Body of pancreas (tissue), 4 donors: ENCODE measurements at regions not wholly inside any gene's neighbourhood (a gene's known extent, or its start where the extent isn't known, plus 50 kb on each side); places are given as distances from the start of the nearest gene placed in this dataset.

Experiments
- ATAC-seq: fragments of 150-250 bp; one replicate; pipeline ENCODE4 v1.9.1; 2016
- DNase-seq, 4 donors: peaks; one replicate each; pipeline ENCODE4 v3.0.0-alpha.2; 2019
- H3K27ac ChIP-seq, 4 donors: fragments of 200-600 bp; sonication (generic); 1 replicate in 3 of 4; 2 replicates in 1 of 4; pipeline versions ENCODE4 v1.5.1 to v1.6.1; 2016 to 2019; ENCODE audit warnings: mild to moderate bottlenecking in 1 of 4, mixed read lengths in 1 of 4, moderate library complexity in 1 of 4
- H3K27me3 ChIP-seq, 2 donors: fragments of 200-600 bp; sonication (generic); one replicate each; pipeline ENCODE4 v1.6.0; 2016; ENCODE audit warnings: mild to moderate bottlenecking in 1 of 2
- H3K36me3 ChIP-seq, 2 donors: fragments of 200-600 bp; sonication (generic); replicated peaks in 1 of 2; 2 replicates each; pipeline ENCODE4 v1.5.1; 2016; ENCODE audit warnings: low read depth in 2 of 2; ENCODE audit not compliant: insufficient read depth in 1 of 2
- H3K4me1 ChIP-seq: fragments of 200-600 bp; sonication (generic); one replicate; pipeline ENCODE4 v1.6.0; 2016
- H3K4me3 ChIP-seq, 2 donors: fragments of 200-600 bp; sonication (generic); 1 replicate in 1 of 2; 2 replicates in 1 of 2; pipeline ENCODE4 v1.5.1; 2016 to 2019
- H3K9me3 ChIP-seq, 3 donors: fragments of 200-600 bp; sonication (generic); 1 replicate in 2 of 3; 2 replicates in 1 of 3; pipeline ENCODE4 v1.5.1; 2016
- POLR2A ChIP-seq, 3 donors: fragments of 450-650 bp; IDR thresholded peaks; one replicate each; pipeline ENCODE4 v1.6.1; 2016; ENCODE audit warnings: antibody characterized with exemption in 3 of 3, mild to moderate bottlenecking in 2 of 3
- WGBS, 2 donors: methylation state at CpG; one replicate each; pipeline ENCODE4 v1.1.5; 2017; 5-methylcytosine and 5-hydroxymethylcytosine counted together
- intact Hi-C: fragments of 100-400 bp; cut with DNase I; formaldehyde crosslinking; loops from one replicate; pipeline ENCODE4 v1.15.1; 2023
- TF ChIP-seq, protein P1 (sequence below), 7 experiments: fragments of 450-650 bp in 4 of 7; fragments of 200-600 bp in 3 of 7; sonication (generic) in 3 of 7; IDR thresholded peaks; one replicate each; pipeline ENCODE4 v1.5.1; 2016 to 2019; ENCODE audit warnings: antibody characterized with exemption in 7 of 7

DNA sequence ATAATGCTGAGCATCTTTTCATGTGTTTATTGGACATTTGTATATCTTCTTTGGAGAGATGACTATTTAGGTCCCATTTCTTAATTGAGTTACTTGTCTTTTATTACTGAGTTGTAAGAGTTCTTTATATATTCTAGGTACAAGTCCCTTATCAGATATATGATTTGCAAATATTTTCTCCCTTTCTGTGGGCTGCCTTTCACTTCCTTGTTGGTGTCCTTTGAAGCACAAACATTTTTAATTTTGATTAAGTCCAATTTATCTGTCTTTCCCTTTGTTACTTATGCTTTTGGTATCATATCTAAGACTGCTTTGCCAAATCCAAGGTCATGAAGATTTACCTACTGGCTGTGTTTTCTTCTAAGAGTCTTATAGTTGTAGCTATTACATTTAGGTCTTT is 113.2 kb downstream of the HNRNPD start:
- TF ChIP-seq, protein P1, sequence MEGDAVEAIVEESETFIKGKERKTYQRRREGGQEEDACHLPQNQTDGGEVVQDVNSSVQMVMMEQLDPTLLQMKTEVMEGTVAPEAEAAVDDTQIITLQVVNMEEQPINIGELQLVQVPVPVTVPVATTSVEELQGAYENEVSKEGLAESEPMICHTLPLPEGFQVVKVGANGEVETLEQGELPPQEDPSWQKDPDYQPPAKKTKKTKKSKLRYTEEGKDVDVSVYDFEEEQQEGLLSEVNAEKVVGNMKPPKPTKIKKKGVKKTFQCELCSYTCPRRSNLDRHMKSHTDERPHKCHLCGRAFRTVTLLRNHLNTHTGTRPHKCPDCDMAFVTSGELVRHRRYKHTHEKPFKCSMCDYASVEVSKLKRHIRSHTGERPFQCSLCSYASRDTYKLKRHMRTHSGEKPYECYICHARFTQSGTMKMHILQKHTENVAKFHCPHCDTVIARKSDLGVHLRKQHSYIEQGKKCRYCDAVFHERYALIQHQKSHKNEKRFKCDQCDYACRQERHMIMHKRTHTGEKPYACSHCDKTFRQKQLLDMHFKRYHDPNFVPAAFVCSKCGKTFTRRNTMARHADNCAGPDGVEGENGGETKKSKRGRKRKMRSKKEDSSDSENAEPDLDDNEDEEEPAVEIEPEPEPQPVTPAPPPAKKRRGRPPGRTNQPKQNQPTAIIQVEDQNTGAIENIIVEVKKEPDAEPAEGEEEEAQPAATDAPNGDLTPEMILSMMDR (IDR thresholded peaks at IDR 0.05), result no peak
- TF ChIP-seq POLR2A (IDR thresholded peaks at IDR 0.05), result no peak
- DNase-seq (no peak), ATAC-seq (no peak)
- Histone ChIP-seq H3K36me3 (no peaks in the 10 kb centered on the region), H3K27me3 (no peaks in the 10 kb centered on the region), H3K4me3 (no peak overlapping the region), H3K9me3 (no peaks in the 10 kb centered on the region), H3K4me1 (no peaks in the 10 kb centered on the region), H3K27ac (no peak overlapping the region)
- intact Hi-C loops, result no loop called here

DNA sequence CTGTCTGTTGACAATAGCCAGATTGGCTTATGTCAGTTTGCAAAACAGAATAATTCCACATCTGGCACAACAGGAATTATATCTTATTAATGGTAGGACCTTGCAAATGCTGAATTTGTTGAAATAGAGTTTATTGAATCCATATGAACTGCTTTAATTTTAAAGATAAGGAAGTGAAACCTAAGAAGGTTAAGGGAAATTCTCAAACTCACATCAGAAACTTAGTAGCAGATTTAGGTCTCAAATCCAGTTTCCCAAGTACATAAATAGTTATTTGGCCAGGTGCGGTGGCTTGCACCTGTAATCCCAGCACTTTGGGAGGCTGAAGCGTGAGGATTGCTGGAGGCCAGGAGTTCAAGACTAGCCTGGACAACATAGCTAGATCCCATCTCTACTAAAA is 117.1 kb downstream of the HNRNPD start:
- intact Hi-C loops, result no loop called here
- no peaks in the 10 kb centered on the region for H3K27me3 ChIP-seq
- WGBS, 2 donors, result 84 to 94% methylated on average over 2 of the region's 2 CpGs

DNA sequence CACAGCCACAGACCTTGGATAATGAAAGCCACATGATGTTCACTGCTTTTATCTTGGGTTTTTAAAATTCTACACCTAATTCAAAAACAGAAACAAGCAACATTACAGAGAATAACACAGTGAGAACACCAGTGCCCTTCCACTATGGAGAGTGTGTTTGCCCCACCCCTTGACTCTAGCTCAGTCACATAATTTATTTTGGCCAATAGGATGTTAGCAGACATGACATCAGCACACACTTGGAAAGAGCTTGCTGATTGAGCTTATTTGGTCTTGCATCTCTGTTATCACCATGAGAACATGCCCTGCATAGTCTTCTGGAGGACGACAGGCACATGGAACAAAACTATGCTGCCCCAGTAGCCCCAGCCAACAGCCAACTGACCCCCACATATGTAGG is 118.1 kb downstream of the HNRNPD start:
- Histone ChIP-seq H3K9me3 (no peaks in the 10 kb centered on the region), H3K4me3 (no peak overlapping the region), H3K27me3 (no peaks in the 10 kb centered on the region), H3K36me3 (no peaks in the 10 kb centered on the region), H3K4me1 (no peaks in the 10 kb centered on the region), H3K27ac (no peak overlapping the region)
- WGBS, 2 donors, result 44 to 70% methylated on average over 1 of the region's 1 CpG
- no peak for DNase-seq
- no peak for ATAC-seq
- intact Hi-C loops, result no loop called here
- TF ChIP-seq, protein P1 (IDR thresholded peaks at IDR 0.05), result no peak
- TF ChIP-seq POLR2A (IDR thresholded peaks at IDR 0.05), result no peak

More for the DNA sequence above, 117.1 kb downstream of the HNRNPD start:
- H3K4me1 ChIP-seq, result no peaks in the 10 kb centered on the region
- no peaks in the 10 kb centered on the region for H3K9me3 ChIP-seq
- no peak for TF ChIP-seq POLR2A (IDR thresholded peaks at IDR 0.05)
- TF ChIP-seq, protein P1 (IDR thresholded peaks at IDR 0.05), result no peak
- H3K4me3 ChIP-seq, result no peak overlapping the region
- no peak overlapping the region for H3K27ac ChIP-seq
- no peaks in the 10 kb centered on the region for H3K36me3 ChIP-seq
- ATAC-seq (no peak), DNase-seq (no peak)

DNA sequence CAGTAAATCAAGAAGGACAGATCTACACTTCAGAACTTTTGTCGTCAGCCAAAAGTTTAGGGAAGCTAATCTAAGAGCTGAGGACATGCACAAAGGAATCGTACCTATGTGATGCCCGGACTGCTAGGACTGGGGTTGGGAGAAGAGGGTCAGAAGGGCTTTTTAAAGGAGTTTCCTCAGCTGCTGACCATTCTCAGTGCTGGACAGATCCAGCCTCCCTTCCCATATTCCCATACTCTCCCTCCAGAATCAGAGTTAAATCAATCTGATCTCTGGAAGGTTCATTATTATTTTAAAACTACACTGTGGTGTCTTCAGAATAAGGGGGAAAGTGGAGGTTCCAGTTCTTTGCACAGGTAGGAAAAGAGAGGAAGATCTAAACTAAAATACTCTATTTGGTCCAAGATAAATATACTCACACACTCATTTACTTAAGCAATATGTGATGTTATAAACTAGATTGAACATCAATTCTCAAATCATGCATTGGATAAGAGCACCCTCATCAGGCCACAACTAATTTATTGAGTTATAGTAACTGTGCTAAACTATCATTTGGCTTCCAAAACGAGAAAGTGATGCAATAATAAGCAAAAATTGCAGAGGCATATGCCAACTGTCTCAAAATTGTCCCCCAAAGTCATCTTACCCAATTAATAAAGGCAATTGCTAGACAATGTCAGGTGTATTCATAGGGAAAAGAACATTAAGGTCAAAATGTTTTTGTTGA is 124.7 kb downstream of the HNRNPD start:
- H3K9me3 ChIP-seq, result no peaks in the 10 kb centered on the region
- no peaks in the 10 kb centered on the region for H3K27me3 ChIP-seq
- TF ChIP-seq POLR2A (IDR thresholded peaks at IDR 0.05), result no peak
- TF ChIP-seq, protein P1 (IDR thresholded peaks at IDR 0.05), result no peak
- H3K4me1 ChIP-seq, result no peaks in the 10 kb centered on the region
- ATAC-seq (no peak), DNase-seq (no peak)
- intact Hi-C loops, result no loop called here
- 35 to 43% methylated on average over 4 of the region's 4 CpGs for WGBS, 2 donors
- H3K4me3 ChIP-seq, result no peak overlapping the region
- no peaks in the 10 kb centered on the region for H3K36me3 ChIP-seq
- no peak overlapping the region for H3K27ac ChIP-seq

DNA sequence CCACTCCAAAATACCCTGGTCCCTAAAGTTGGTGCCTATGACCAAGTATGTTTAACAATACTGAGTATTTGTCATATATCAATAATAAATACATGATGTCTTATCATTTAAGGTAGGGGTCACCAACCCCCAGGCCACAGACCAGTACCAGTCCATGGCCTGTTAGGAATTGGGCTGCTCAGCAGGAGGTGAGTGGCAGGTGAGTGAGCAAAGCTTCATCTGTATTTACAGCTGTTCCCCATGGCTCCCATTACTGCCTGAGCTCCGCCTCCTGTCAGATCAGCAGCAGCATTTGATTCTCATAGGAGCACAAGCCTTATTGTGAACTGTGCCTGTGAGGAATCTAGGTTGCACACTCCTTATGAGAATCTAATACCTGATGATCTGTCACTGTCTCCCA is 126.2 kb downstream of the HNRNPD start:
- no peak for DNase-seq
- H3K27me3 ChIP-seq, result no peaks in the 10 kb centered on the region
- ATAC-seq, result no peak
- H3K9me3 ChIP-seq, result no peaks in the 10 kb centered on the region
- no peak for TF ChIP-seq POLR2A (IDR thresholded peaks at IDR 0.05)
- TF ChIP-seq, protein P1 (IDR thresholded peaks at IDR 0.05), result no peak
- intact Hi-C loops, result no loop called here
- no peak overlapping the region for H3K4me3 ChIP-seq
- 69 to 100% methylated on average over 1 of the region's 1 CpG for WGBS, 2 donors
- H3K36me3 ChIP-seq, result no peaks in the 10 kb centered on the region
- H3K27ac ChIP-seq, result no peak overlapping the region
- no peaks in the 10 kb centered on the region for H3K4me1 ChIP-seq
